Right atrium auricular region (tissue), 2 donors: ENCODE measurements at regions not wholly inside any gene's neighbourhood (a gene's known extent, or its start where the extent isn't known, plus 50 kb on each side); places are given as distances from the start of the nearest gene placed in this dataset.

Experiments used
- DNase-seq: peaks from one replicate; pipeline ENCODE4 v3.0.0-alpha.2; 2019; ENCODE audit warnings: low spot score
- H3K27ac ChIP-seq, 2 donors: fragments of 200-600 bp; sonication (generic); 1 replicate in 1 of 2; 2 replicates in 1 of 2; pipeline ENCODE4 v1.5.1; 2016 to 2019
- H3K27me3 ChIP-seq, 2 donors: fragments of 200-600 bp; sonication (generic); one replicate each; pipeline versions ENCODE4 v1.5.1 to v1.6.0; 2017 to 2019
- H3K36me3 ChIP-seq: fragments of 200-600 bp; sonication (generic); one replicate; pipeline ENCODE4 v1.5.1; 2016
- H3K4me1 ChIP-seq, 2 donors: fragments of 200-600 bp; sonication (generic); one replicate each; pipeline versions ENCODE4 v1.5.1 to v1.6.0; 2017 to 2019
- H3K4me3 ChIP-seq, 2 donors: fragments of 200-600 bp; sonication (generic); 1 replicate in 1 of 2; 2 replicates in 1 of 2; pipeline ENCODE4 v1.5.1; 2017 to 2019; ENCODE audit warnings: mild to moderate bottlenecking in 1 of 2, moderate library complexity in 1 of 2
- H3K9me3 ChIP-seq, 2 donors: fragments of 200-600 bp; sonication (generic); one replicate each; pipeline ENCODE4 v1.5.1; 2019
- TF ChIP-seq, protein P1 (sequence below), 2 donors: fragments of 200-600 bp; sonication (generic); IDR thresholded peaks; one replicate each; pipeline ENCODE4 v1.5.1; 2019; ENCODE audit warnings: antibody characterized with exemption in 2 of 2

DNA sequence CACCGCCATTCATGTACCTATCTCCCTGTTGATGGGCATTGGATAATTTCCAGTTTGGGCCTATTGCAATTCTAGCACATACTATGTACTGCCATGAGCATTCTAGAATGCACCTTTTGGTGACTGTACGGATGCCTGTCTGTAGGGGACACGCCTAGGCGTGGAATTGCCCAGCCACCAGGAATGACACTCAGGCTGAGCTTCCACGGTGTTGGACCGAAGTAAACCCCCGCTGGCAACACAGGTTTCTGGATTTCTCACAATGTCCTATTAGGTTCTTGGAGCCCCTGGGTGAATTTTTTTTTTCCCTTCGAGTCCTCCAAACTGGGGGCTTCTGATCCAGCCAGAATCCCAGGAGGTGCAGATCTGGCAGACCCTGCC lies 146.6 kb downstream of the IRF8 start:
- no peak for DNase-seq
- Histone ChIP-seq H3K27ac (no peak overlapping the region), H3K4me1 (no peaks in the 10 kb centered on the region), H3K27me3 (no peaks in the 10 kb centered on the region), H3K4me3 (no peak overlapping the region), H3K9me3 (no peaks in the 10 kb centered on the region), H3K36me3 (no peaks in the 10 kb centered on the region)
- TF ChIP-seq, protein P1, sequence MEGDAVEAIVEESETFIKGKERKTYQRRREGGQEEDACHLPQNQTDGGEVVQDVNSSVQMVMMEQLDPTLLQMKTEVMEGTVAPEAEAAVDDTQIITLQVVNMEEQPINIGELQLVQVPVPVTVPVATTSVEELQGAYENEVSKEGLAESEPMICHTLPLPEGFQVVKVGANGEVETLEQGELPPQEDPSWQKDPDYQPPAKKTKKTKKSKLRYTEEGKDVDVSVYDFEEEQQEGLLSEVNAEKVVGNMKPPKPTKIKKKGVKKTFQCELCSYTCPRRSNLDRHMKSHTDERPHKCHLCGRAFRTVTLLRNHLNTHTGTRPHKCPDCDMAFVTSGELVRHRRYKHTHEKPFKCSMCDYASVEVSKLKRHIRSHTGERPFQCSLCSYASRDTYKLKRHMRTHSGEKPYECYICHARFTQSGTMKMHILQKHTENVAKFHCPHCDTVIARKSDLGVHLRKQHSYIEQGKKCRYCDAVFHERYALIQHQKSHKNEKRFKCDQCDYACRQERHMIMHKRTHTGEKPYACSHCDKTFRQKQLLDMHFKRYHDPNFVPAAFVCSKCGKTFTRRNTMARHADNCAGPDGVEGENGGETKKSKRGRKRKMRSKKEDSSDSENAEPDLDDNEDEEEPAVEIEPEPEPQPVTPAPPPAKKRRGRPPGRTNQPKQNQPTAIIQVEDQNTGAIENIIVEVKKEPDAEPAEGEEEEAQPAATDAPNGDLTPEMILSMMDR (IDR thresholded peaks at IDR 0.05), result no peak

GRCh38 chr16:86046026-86046425 lies 147.1 kb downstream of the IRF8 start:
- H3K4me3 ChIP-seq, result no peak overlapping the region
- DNase-seq, result no peak
- no peaks in the 10 kb centered on the region for H3K36me3 ChIP-seq
- TF ChIP-seq, protein P1 (IDR thresholded peaks at IDR 0.05), result no peak
- no peaks in the 10 kb centered on the region for H3K27me3 ChIP-seq
- no peak overlapping the region for H3K27ac ChIP-seq
- no peaks in the 10 kb centered on the region for H3K4me1 ChIP-seq
- no peaks in the 10 kb centered on the region for H3K9me3 ChIP-seq

DNA sequence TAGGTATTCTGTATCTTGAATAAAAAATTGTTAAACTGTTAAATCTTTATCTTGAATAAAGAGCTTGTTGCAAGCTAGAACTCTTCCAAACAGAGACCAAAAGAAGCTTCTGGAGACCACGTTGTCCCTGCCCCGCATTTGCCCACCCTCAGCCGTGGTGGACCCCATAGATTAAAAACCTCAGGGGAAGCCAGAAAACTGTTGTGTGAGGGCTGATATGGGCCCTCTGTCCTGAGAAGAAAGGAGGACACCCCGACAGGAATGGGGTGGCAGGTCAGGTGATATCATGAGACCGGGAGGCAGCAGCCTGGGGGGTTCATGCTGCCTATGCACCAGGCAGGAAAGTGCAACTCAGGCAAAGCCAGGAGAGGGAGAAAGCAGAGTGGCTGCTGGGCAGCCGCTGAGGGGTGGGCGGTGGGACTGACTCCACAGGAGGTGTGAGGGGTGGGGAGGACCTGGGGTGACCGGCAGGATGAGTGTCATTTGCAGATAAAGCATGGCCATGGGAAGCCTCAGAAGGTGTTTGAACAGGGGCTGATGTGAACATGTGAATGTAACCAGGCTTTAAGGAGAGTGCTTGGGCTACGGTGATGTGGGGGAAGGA lies 147.8 kb downstream of the IRF8 start:
- no peaks in the 10 kb centered on the region for H3K4me1 ChIP-seq
- no peak overlapping the region for H3K4me3 ChIP-seq
- no peak for DNase-seq
- no peaks in the 10 kb centered on the region for H3K27me3 ChIP-seq
- TF ChIP-seq, protein P1 (IDR thresholded peaks at IDR 0.05), result no peak
- H3K36me3 ChIP-seq, result no peaks in the 10 kb centered on the region
- no peak overlapping the region for H3K27ac ChIP-seq
- no peaks in the 10 kb centered on the region for H3K9me3 ChIP-seq

- Histone ChIP-seq H3K9me3 (no peaks in the 10 kb centered on the region), H3K27ac (no peak overlapping the region), H3K27me3 (no peaks in the 10 kb centered on the region), H3K36me3 (no peaks in the 10 kb centered on the region), H3K4me1 (no peaks in the 10 kb centered on the region), H3K4me3 (no peak overlapping the region)
- no peak for DNase-seq
- TF ChIP-seq, protein P1 (IDR thresholded peaks at IDR 0.05), result no peak
Measured at GRCh38 chr16:86048221-86048620, 149.3 kb downstream of the IRF8 start.

DNA sequence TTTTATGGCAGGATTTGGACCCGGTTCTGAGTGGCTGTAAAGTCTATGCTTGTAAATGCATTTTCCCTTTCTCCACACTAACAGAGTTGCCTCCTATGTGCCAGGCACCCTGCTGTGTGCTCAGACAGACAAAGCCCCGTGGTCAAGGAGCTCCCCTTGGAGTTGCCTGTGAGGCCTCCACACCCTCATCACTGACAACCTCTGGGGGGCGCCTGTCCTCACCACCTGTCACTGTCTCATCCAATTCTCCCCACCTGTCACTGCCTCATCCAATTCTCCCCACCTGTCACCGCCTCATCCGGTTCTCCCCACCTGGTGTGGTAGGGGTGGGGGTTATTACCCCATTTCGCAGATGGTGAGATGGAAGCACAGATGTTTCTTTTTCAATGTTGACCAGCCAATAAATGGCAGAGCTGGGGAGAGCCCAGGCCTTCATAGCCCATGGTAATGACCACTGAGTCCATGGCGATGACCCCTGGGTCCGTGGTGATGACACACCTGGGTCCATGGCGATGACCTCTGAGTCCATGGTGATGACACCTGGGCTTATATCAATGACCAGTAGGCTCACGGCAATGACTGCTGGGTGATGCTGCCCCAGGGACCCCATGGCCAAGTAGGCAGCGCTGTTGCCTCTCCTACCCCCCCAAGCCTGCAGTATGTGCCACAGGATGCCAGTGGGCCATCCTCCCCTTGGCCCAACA lies 150.1 kb downstream of the IRF8 start:
- Histone ChIP-seq H3K36me3 (no peaks in the 10 kb centered on the region), H3K27ac (no peak overlapping the region), H3K9me3 (no peaks in the 10 kb centered on the region), H3K4me1 (no peaks in the 10 kb centered on the region), H3K4me3 (no peak overlapping the region), H3K27me3 (no peaks in the 10 kb centered on the region)
- TF ChIP-seq, protein P1 (IDR thresholded peaks at IDR 0.05), result no peak
- no peak for DNase-seq

DNA sequence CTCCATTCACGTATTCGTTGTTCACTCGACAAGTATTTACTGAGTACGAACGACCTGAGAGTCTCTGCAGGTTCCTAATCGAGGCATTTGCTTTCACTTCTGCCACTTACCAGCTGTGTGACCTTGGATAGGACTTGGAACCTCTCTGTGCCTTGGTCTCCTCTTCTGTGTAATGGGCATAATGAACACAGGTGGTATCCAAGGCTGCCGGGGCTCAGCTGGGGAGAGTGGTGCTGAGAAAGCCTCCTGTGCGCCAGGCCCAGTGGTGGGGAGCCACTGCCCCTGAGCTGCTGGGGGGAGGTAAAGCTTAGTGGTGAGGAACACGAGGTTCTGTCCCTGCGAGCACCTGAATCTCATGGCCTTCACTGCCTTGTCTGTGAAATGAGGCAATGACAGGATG lies 150.7 kb downstream of the IRF8 start:
- H3K4me1 ChIP-seq, result no peaks in the 10 kb centered on the region
- H3K36me3 ChIP-seq, result no peaks in the 10 kb centered on the region
- no peak for DNase-seq
- no peaks in the 10 kb centered on the region for H3K9me3 ChIP-seq
- no peaks in the 10 kb centered on the region for H3K27me3 ChIP-seq
- TF ChIP-seq, protein P1 (IDR thresholded peaks at IDR 0.05), result no peak
- H3K27ac ChIP-seq, result no peak overlapping the region
- no peak overlapping the region for H3K4me3 ChIP-seq
